Thyroid gland (tissue), 4 donors: ENCODE measurements at regions not wholly inside any gene's neighbourhood (a gene's known extent, or its start where the extent isn't known, plus 50 kb on each side); places are given as distances from the start of the nearest gene placed in this dataset.

Experiments used
- DNase-seq, 2 donors: peaks; one replicate each; pipeline ENCODE4 v3.0.0-alpha.2; 2019
- H3K27ac ChIP-seq, 3 donors: fragments of 200-600 bp; sonication (generic); 1 replicate in 2 of 3; 2 replicates in 1 of 3; pipeline ENCODE4 v1.5.1; 2016 to 2019; ENCODE audit warnings: mild to moderate bottlenecking in 1 of 3, moderate library complexity in 1 of 3
- H3K27me3 ChIP-seq: fragments of 200-600 bp; sonication (generic); one replicate; pipeline ENCODE4 v1.5.1; 2019
- H3K36me3 ChIP-seq, 2 donors: fragments of 200-600 bp; sonication (generic); one replicate each; pipeline ENCODE4 v1.5.1; 2016 to 2019
- H3K4me1 ChIP-seq, 2 donors: fragments of 200-600 bp; sonication (generic); one replicate each; pipeline ENCODE4 v1.5.1; 2017 to 2019
- H3K4me3 ChIP-seq, 3 donors: fragments of 200-600 bp; sonication (generic); replicated peaks in 1 of 3; 1 replicate in 2 of 3; 2 replicates in 1 of 3; pipeline ENCODE4 v1.5.1; 2016; ENCODE audit warnings: mild to moderate bottlenecking in 1 of 3
- H3K9me3 ChIP-seq: fragments of 200-600 bp; sonication (generic); one replicate; pipeline ENCODE4 v1.5.1; 2017
- CTCF ChIP-seq, 6 experiments: fragments of 200-600 bp in 3 of 6; fragments of 450-650 bp in 3 of 6; sonication (generic) in 3 of 6; IDR thresholded peaks; one replicate each; pipeline ENCODE4 v1.5.1; 2016 to 2019; ENCODE audit warnings: antibody characterized with exemption in 6 of 6, mild to moderate bottlenecking in 2 of 6, inconsistent platforms in 1 of 6, moderate library complexity in 1 of 6
- POLR2A ChIP-seq, 2 donors: fragments of 450-650 bp; IDR thresholded peaks; one replicate each; pipeline ENCODE4 v1.6.1; 2017; ENCODE audit warnings: antibody characterized with exemption in 2 of 2, mild to moderate bottlenecking in 2 of 2, moderate library complexity in 1 of 2
- WGBS, 2 donors: methylation state at CpG; one replicate each; pipeline ENCODE4 v1.1.5; 2017; 5-methylcytosine and 5-hydroxymethylcytosine counted together
- intact Hi-C: fragments of 100-400 bp; cut with DNase I; formaldehyde crosslinking; loops from one replicate; pipeline ENCODE4 v1.15.1; 2023

- H3K36me3 ChIP-seq, result no peaks in the 10 kb centered on the region
- intact Hi-C loops, result no loop called here
- no peaks in the 10 kb centered on the region for H3K27me3 ChIP-seq
- DNase-seq, result no peak
- no peak overlapping the region for H3K4me3 ChIP-seq
- TF ChIP-seq POLR2A (IDR thresholded peaks at IDR 0.05) (no peak), CTCF (IDR thresholded peaks at IDR 0.05) (no peak)
- H3K27ac ChIP-seq, result no peak overlapping the region
- H3K4me1 ChIP-seq, result no peaks in the 10 kb centered on the region
- no peaks in the 10 kb centered on the region for H3K9me3 ChIP-seq
- WGBS, 2 donors, result 53 to 65% methylated on average over 1 of the region's 1 CpG
Observed at GRCh38 chr5:82593481-82593880, 315.3 kb upstream of the RPS23 start.

GRCh38 chr5:82591021-82591515, 312.9 kb upstream of the RPS23 start:
- DNase-seq, result no peak
- TF ChIP-seq POLR2A (IDR thresholded peaks at IDR 0.05) (no peak), CTCF (IDR thresholded peaks at IDR 0.05) (no peak)
- no peaks in the 10 kb centered on the region for H3K27me3 ChIP-seq
- H3K27ac ChIP-seq, result no peak overlapping the region
- H3K36me3 ChIP-seq, result no peaks in the 10 kb centered on the region
- H3K9me3 ChIP-seq, result no peaks in the 10 kb centered on the region
- intact Hi-C loops, result no loop called here
- H3K4me3 ChIP-seq, result no peak overlapping the region
- no peaks in the 10 kb centered on the region for H3K4me1 ChIP-seq

GRCh38 chr5:82590112-82590511, 312.0 kb upstream of the RPS23 start:
- no peaks in the 10 kb centered on the region for H3K4me1 ChIP-seq
- H3K36me3 ChIP-seq, result no peaks in the 10 kb centered on the region
- no peak for DNase-seq
- H3K9me3 ChIP-seq, result no peaks in the 10 kb centered on the region
- TF ChIP-seq CTCF (IDR thresholded peaks at IDR 0.05), result no peak
- no peak for TF ChIP-seq POLR2A (IDR thresholded peaks at IDR 0.05)
- H3K27me3 ChIP-seq, result no peaks in the 10 kb centered on the region
- no peak overlapping the region for H3K4me3 ChIP-seq
- no peak overlapping the region for H3K27ac ChIP-seq
- intact Hi-C loops, result no loop called here
- WGBS, 2 donors, result 82 to 85% methylated on average over 1 of the region's 1 CpG

- 76 to 79% methylated on average over 3 of the region's 3 CpGs for WGBS, 2 donors
- intact Hi-C loops, result no loop called here
- no peak overlapping the region for H3K27ac ChIP-seq
Observed at GRCh38 chr5:82586661-82587310, 308.6 kb upstream of the RPS23 start.

More at GRCh38 chr5:82586661-82587310, 308.6 kb upstream of the RPS23 start:
- H3K4me3 ChIP-seq, result no peak overlapping the region
- H3K9me3 ChIP-seq, result no peaks in the 10 kb centered on the region
- no peaks in the 10 kb centered on the region for H3K4me1 ChIP-seq
- DNase-seq, result no peak
- TF ChIP-seq POLR2A (IDR thresholded peaks at IDR 0.05), result no peak
- no peak for TF ChIP-seq CTCF (IDR thresholded peaks at IDR 0.05)
- no peaks in the 10 kb centered on the region for H3K36me3 ChIP-seq
- H3K27me3 ChIP-seq, result no peaks in the 10 kb centered on the region
